T-helper 2 cell treated with Interferon-gamma antibody and Interleukin-4, amounts not matched to agents 100 ng/mL and 5 ng/mL, for 36 hours (primary cell): ENCODE measurements at regions not wholly inside any gene's neighbourhood (a gene's known extent, or its start where the extent isn't known, plus 50 kb on each side); places are given as distances from the start of the nearest gene placed in this dataset.
"Not testable (repeated sequence)": the region's sequence is repeated elsewhere in the genome, so short reads cannot be mapped to it uniquely, and the experiment has no call there.

Experiments
- intact Hi-C: fragments of 100-400 bp; cut with micrococcal nuclease; formaldehyde crosslinking; loops from one replicate; pipeline ENCODE4 v1.15.1; 2023

DNA sequence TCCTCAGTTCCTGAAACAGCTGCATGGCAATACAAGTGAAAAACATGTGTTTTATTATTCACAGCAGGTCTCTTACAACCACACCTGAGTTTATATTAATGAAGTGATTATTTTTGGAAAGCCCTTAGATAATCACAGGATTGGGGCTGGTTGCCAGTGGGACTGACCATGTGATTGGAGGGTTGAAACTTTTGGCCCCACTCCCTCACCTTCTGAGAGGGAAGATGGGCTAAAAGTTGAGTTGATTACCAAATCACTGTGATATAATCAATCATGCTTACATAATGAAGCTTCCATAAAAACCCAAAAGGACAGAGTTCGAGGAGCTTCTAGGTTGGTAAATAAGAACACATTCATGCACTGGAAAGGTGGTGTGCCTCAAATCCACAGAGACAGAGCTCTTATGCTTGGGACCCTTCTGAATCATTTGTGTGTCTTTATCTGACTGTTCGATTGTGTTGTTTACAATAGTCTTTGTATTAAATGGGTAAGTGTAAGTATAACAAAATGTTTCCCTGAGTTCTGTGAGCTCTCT, 393.9 kb downstream of the RPS24 start:
- intact Hi-C loops = no loop called here

DNA sequence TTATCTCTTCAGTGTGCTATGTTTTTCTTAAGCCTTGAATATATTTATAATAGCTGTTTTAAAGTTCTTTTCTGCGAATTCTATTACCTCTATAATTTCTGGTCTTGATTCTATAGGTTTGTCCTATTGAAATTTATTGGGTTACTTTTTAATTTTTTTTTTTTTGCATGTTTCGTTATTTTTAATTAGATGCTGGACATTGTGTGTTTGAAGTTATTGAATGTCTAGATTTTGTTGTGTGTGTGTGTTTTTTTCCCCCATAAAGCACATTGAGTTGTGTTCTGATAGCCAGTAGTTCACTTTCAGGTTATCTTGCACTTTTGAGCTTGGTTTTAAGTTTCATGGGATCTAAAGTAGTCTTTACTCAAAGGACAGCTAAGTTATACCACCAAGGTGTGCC, 394.9 kb downstream of the RPS24 start:
- intact Hi-C loops = no loop called here

DNA sequence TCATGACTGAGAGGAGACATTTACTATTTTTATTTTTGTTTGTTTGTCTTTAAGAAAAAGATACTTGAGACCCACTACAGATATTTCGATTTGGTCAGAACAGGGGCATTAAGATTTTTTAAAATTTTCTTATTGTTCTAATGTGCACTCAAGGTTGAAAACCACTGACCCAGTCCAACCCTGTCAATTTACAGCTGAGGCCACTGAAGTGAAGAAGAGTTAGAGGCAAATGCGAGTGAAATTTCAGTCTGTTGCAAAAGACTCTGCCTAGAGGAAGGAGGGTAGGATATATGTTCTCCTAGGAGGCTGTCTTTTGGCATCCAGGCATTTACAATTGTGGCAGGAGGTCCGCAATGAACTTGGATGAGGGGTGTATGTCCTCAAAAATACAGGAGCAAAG, 396.3 kb downstream of the RPS24 start:
- intact Hi-C loops = no loop called here

DNA sequence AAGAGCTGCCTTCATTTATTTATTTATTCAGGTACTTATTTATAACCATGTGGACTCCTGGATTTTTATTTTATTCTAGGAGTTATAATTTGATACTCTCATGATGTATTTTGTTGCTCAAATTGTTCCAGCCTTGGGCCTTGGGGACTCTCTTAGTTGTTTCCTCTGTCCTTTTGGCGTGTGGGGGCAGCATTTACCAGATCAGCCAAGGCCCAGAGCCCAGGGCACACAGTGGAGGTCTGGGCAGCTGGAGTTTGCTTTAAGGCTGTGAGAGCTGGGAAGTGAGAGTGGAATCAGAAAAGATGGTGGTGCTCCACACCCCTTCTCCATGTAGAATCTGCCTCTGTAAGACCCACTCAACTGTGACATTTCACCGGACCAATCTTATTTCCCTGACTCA, 398.9 kb downstream of the RPS24 start:
- intact Hi-C loops = no loop called here

DNA sequence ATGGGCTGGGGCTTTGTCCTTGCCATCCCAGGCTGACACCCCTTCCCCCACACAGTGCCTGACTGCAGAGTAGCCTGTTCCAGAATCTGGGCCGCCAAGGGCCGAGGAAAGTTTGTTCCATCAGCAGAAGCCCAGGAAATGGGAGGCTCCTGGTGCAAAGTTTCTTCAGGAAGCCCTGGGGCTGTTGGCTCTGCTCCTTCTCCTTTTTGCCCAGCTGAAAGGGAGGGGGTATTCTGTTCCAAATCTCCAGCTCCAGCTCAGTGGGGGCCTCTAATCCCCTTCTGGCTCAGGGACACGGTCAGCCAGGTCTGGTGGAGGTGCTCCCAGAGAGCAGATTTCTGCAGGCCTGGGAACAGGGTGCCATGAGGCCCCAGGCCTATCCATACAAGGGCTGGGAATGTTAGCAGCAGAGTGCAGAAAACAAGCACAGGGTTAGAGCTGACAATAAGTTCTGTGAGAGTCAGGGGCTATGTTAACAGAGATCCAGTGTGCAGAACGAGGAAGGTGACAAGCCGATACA, 399.5 kb downstream of the RPS24 start:
- intact Hi-C loops = no loop called here

DNA sequence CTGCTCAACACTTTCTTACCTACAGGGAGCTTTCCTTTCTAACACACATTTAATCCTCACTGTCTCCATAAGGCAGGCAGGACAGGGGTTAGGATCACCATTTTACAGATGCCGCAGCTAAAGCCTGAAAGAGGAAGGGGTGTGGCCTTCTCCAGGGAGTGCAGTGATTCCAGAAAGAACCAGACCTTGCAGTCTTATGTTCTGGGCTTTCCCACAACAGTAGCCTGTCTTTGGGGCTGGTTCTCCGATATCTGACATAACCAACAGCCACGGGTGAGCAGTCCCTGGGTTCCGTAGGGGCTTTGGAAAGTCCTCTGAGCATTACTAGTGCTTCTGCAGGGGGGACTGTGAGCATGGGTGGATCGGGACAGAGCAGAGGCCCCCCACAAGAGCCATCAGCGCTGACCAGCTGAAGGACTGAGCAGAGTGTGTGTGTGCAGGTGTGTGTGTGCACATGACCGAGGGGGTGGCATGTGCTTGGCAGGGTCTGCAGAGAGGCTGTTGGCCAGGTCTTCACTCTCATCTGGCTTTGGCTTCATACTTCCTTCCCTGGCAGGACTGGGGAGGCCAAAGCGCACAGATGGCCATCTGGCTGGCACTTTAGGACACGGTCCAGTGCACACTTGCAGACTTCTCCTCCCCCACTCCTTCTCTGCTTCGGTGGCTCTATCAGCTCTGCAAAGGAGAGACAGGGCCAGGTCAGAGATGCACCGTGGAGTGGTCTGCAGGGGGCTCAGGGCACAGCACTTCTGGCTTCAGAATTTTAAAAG, 400.3 kb downstream of the RPS24 start:
- intact Hi-C loops = no loop called here

DNA sequence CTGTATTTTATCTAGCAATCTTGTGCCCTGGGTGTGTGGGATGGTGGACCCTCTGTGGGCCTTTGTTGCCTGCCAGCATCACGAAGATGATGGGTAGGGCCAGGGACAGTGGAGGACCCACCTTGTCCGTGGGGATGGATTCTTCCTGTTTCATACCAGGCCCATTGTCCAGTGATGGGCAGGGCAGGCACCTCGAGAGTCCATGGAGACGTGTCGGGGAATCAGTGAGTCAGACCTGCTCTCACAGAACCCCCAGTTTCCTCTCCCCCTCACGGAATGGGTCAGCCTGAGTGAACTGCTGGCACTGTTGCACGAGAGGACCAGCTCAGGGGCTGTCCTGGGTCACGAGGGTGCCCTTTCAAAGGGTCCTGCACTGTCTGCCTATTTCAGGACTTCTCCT, 401.2 kb downstream of the RPS24 start:
- intact Hi-C loops = no loop called here

DNA sequence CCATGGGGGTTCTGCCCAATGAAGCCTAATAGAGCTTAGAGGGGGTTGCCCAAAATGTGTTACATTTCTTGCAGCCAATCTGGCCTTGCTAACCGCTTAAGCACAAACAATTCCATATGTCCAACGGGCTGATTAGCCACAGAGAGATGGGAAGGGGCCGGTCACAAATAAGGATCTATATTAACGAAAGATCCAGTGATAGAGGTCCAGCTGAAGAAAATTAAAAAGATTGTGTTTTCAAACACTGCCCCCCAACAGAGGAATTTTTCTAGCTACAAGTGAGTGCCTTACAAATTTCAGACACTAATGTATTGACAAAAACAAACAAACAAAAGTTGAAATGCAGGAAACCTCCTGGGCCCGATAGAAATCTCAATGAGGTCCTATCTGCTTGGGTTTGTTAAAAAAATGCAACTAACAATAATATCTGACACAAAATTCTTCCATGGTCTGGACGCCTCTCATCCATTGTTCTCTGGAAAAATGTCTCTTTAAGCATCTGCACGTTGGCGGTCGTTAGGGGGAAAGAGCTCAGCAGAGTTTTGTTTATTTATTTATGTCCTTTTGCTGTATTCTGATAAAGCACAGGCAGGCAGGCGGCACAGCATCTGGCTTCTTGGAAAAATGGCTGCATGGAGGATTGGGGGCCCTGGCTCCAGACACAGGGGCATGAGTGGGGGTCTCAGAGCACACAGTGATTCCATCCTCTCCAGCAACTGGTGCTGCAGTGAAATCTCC, 402.0 kb downstream of the RPS24 start:
- intact Hi-C loops = no loop called here

DNA sequence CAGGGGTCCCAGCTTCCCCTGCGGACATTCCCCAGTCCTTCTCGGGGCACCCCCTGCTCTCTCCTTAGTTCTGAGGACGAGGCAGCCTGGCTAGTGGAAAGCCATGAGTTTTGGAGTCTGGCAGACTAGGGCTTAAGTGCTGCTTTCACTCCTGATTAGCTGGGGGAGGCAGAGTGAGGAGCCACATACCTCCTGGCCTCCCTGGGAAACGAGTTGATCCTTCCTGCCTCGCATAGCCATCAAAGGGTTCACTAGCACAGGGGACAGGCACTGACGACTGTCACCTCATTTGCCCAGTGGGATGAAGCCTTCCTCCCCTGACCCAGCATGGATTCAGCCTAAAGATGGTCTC, 402.5 kb downstream of the RPS24 start:
- intact Hi-C loops = no loop called here

DNA sequence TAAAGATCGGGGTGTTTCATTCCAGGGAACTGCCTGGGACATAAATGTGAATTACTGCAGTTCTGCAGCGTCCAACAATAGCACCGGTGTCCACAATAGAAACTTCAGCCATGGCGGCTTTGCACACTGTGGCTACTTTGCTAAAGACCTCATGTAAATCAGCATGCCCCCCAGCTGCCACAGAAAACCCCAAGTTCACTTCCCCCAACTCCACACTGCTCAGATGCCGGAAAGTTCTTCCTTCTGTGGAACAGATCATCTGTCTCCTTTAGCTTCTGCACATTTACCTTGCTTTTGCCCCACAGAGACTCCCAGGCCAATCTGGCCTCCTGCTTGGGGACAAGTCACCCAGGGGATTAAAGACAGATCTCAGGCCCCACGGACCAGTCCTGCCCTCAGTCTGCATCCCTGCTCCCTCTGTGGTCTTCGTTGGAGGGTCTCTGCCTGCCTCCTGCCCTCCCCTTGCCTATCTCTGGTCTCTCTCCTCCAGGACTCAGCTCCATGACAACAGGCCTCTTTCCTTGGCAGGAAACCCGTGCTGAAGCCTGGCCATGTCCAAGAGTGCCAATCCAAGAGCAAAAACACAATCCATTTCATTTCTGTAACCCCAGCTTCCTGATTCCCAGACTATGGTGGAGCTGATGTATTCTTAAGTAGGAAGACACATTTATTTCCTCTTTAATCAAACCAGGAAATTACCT, 403.2 kb downstream of the RPS24 start:
- intact Hi-C loops = no loop called here

DNA sequence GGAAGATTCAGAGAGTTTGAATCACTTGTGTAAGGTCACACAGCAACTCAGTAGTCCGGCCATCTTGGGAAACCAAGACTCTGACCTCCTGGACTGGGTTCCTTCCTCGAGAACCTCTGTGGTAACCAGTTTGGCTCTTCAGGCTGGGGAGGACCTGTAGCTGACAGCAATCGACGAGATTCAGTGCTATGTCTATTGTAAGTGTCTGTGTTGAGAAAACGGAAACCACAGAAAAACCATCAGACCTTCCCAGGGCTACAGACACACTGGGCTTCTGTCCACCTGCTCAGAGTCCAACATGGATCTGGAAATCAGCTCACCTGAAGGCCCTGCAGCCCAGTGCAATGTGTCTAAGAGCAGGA, 403.7 kb downstream of the RPS24 start:
- intact Hi-C loops = no loop called here

DNA sequence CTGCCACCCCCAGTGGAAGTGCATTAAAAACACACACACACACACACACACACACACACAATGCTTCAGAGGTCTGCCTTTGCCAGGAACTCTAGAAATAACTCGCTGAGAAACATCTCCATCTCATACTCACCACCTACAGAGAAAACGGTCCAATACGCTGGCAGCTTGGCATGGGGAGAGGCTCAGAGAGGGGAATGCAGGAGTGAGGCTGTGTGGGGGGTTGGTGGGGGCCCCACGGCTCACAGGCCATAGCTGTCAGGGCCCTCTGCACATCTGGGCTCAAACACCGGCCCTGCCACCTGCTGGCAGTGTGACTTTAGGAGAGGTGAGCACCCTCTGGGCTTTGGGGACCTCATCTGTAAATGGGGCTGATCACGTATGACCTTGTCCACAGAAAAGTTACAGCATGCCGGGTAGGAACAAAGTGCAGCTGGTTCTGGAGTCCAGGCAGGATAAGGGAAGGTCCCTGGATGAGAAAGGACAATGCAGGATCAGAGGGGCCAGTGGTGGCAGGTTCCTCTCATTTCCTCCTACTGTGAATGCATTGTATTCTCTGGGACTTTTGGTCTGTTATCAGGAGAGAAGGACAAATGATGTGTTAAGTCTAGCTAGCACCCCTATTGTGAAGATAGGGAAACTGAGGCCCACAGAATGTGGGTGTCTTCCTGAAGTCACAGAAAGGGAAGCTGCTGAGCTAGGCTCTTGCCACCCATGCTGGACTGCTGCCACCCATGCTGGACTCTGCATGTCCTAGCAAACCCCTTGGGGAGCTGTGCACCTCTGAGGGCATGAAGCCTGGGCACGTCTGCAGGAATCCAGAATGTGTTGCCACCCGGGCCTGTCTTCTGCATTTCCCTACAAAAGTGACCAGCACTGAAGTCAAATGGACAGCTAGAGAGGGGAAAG, 404.6 kb downstream of the RPS24 start:
- intact Hi-C loops = loop anchor here (1.0 kb wide), 1 partner anchor 391 kb away; no protein-coding TSS in a partner anchor

DNA sequence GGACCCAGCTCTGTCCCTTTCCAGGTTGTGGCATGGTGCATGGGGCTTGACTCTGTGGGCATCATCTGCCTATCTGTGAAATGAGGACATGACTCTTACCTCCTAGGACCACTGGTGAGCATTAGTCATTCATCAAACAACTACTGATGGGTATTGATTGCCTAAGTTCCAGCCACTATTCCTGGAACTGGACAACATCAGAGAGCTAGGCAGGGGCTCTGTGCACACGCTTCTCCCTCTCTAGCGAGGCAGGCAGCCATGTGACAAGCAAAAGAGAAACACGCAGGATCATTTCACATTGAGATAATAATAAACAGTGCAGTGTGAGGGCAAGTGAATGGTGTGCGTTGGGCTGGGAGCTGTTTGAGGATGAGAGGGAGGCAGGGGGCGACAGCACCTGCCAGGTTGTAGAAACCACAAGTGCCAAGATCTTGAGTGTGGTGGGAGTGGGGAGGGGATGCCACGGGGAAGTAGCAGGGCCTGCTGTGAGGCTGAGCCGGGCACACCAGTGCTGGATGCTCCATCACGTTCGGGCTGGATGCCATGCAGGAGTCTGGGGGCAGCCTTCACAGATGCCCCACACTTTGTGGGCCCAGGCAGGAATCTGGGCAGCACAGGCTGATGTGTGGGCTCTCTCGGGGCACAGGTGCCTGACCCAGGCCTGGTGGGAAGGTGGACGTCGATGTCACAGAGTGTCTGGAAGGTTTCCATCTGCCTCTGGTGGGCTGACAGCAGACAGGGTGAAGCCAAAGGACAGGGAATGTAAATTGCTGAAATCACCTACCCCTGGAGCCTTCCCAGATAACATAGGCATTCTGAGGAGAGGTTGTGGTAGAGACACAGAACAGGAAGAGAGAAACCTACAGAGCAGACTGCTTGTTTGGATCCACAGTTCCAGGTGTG, 405.5 kb downstream of the RPS24 start:
- intact Hi-C loops = loop anchor here (1.0 kb wide), 1 partner anchor 392 kb away; no protein-coding TSS in a partner anchor

DNA sequence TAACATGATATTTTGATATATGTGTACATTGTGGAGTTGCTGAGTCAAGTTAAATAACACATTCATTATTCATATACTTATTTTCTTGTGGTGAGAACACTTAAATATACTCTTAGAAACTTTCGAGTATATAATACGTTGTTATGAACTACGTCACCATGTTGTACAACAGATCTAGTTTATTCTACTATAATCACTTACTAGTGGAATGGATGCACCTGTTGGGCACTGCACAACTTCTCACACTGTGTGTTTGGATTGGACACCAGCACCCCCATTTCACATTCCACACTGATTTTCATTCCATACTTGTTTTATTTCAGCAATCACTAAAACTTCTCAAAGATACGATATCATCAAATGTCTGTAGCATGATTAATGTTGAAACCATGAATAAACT, 407.3 kb downstream of the RPS24 start:
- intact Hi-C loops = no loop called here

DNA sequence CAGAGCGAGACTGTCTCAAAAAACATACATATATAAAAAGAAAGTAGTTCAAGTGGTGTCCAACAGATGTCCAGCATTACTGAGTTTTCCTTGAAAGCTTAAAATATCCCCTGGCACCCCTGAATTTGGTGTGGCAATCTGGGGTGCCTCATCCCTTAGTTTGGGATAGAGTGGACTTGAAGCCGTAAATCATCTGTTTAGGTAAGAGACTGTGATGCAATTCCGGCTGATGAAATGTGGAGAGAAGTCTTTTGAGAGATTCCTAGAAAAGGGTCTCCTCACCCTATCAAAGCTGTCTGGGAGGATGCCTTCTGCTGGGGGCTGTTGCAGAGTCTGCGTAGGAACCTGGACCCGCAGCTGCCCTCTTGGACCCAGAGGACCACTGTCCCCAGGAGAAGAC, 408.0 kb downstream of the RPS24 start:
- intact Hi-C loops = no loop called here

DNA sequence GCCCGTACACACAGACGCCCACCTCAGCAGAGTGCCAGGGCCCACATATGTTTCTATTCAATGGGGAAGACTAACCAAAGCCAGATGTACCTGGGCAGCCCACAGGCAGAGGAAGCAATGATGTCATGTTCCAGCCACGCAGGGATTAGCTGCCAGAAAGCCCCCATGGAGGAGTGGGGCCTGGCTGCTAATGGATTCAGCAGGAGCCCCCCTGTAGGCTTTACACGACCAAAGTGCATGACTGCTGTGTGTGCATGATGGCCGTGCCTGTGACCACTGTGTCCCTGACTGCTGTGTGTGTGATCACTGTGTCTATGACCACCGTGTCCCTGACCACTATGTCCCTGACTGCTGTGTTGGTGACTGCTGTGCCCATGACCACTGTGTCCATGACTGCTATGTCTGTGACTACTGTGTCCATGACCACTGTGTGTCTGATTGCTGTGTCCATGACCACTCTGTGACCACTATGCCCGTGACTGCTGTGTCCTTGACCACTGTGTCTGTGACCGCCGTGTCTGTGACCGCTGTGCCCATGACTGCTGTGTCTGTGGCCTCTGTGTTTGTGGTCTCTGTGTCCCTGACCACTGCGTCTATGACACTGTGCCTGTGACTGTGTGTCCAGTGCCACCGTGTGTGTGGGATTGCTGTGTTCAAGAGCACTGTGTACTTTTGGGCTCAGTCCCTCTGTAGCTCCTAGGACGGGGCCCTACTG, 409.3 kb downstream of the RPS24 start:
- intact Hi-C loops = no loop called here

DNA sequence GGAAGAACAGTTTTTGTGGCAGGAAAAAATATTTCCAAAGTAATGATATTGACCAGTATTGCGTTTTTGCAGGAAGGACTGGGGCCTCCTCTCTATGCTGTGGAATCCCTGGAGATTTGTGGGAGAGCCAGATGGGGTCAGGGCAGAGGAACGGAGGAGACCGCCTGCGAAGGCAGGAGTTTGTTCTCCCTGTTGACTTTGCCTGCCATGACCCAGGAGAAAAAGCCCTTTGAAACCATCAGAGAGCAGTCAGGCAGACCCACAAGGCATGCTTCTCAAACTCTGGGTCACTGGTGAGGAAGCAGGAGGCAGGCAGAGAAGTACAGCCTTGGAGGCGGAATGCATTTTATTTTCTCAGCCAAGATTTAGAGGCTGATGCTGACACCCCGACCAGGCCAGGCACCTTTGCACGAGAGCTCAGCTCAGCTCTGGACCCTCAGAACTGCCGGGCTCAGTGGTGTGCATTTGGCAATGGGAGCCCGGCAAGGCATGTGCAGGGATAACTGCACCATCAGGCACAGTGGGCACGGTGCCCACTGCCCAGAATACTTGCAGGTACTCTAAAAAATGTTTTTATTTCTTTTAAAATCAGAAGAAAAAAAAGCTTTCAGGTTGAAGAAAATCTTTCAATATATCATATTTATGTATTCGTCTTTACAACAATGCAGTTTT, 410.4 kb downstream of the RPS24 start:
- intact Hi-C loops = no loop called here

DNA sequence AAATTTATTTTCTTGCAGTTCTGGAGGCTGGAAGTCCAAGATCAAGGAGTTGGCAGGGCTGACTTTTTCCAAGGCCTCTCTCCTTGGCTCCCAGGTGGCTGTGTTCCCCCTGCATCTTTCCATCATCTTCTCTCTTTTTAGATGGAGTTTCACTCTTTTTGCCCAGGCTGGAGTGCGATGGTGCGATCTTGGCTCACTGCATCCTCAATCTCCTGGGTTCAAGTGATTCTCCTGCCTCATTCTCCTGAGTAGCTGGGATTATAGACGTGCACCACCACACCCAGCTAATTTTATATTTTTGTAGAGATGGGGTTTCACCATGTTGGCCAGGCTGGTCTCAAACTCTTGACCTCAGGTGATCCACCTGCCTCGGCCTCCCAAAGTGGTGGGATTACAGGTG, 411.1 kb downstream of the RPS24 start:
- intact Hi-C loops = not testable (repeated sequence)

DNA sequence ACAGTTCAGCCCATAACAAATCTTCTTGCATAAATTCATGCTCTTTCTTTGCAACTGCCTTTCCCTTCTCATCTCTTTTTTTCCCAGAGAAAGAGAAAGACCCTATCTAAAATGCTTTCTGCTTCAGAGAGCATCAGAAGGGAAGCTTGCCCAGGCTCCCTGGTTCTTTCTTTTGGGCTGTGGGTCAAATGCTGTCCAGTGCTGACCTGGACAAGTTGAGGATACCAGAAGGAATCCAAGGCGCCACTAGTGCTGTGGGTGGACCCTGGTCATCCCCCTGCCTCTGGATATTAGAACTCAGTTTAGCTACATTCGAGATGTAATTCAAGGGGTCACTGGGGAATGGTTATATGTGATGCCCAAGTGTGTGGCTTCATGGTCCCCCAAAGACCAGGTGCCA, 411.6 kb downstream of the RPS24 start:
- intact Hi-C loops = no loop called here
